Ovary (tissue), 7 donors: ENCODE measurements at regions not wholly inside any gene's neighbourhood (a gene's known extent, or its start where the extent isn't known, plus 50 kb on each side); places are given as distances from the start of the nearest gene placed in this dataset.
"Not testable (repeated sequence)": the region's sequence is repeated elsewhere in the genome, so short reads cannot be mapped to it uniquely, and the experiment has no call there.

Experiments
- DNase-seq, 5 donors: peaks; one replicate each; pipeline ENCODE4 v3.0.0-alpha.2; 2019 to 2020
- H3K27ac ChIP-seq, 2 donors: fragments of 200-600 bp; one replicate each; pipeline versions ENCODE4 v1.5.1 to v1.8.0; 2019 to 2022
- H3K27me3 ChIP-seq: fragments of 200-600 bp; one replicate; pipeline ENCODE4 v1.8.0; 2022
- H3K36me3 ChIP-seq: fragments of 200-600 bp; sonication (generic); one replicate; pipeline ENCODE4 v1.5.1; 2019
- H3K4me1 ChIP-seq: one replicate; pipeline ENCODE4 v1.8.1; 2013; ENCODE audit warnings: mild to moderate bottlenecking, moderate library complexity; ENCODE audit not compliant: insufficient read depth
- H3K4me3 ChIP-seq: fragments of 200-600 bp; sonication (generic); one replicate; pipeline ENCODE4 v1.5.1; 2017
- H3K9me3 ChIP-seq, 2 donors: fragments of 200-600 bp in 1 of 2; sonication (generic) in 1 of 2; one replicate each; pipeline versions ENCODE4 v1.5.1 to v1.8.1; 2013 to 2019; ENCODE audit warnings: mild to moderate bottlenecking in 1 of 2, moderate library complexity in 1 of 2
- EP300 ChIP-seq: sonication (generic); formaldehyde crosslinking; IDR thresholded peaks from one replicate; pipeline ENCODE4 v1.6.1; 2017; ENCODE audit warnings: antibody characterized with exemption
- POLR2A ChIP-seq: fragments of 450-650 bp; IDR thresholded peaks from one replicate; pipeline ENCODE4 v1.6.1; 2017; ENCODE audit warnings: antibody characterized with exemption, mild to moderate bottlenecking, moderate library complexity
- whole genome bisulfite sequencing, 3 donors: extraction: QIAGEN DNeasy Blood & Tissue Kit in 1 of 3; methylation state at CpG; one replicate each; pipeline versions ENCODE4 v1.1.5 to v1.1.7; 2013 to 2017; 5-methylcytosine and 5-hydroxymethylcytosine counted together
- intact Hi-C, 4 donors: fragments of 100-400 bp; cut with DNase I; formaldehyde crosslinking; loops; one replicate each; pipeline versions ENCODE4 v1.11.0 to v1.15.1; 2022 to 2023
- TF ChIP-seq, protein P1 (sequence below), 3 donors: fragments of 450-650 bp in 2 of 3; fragments of 200-600 bp in 1 of 3; IDR thresholded peaks; one replicate each; pipeline versions ENCODE4 v1.5.1 to v1.8.0; 2016 to 2022; ENCODE audit warnings: antibody characterized with exemption in 3 of 3, mild to moderate bottlenecking in 1 of 3
- donor health status: DM: no; HTN: no; CAD: no; lungs with moderate emphysema.
- donor health status: DM: no; HTN: no; CAD: no.
- donor health status: Bipolar disorder and iron deficiency.
- donor health status: DM: no; HTN: no; CAD: no.
- donor health status: DM: yes; HTN: yes; CAD: no.

DNA sequence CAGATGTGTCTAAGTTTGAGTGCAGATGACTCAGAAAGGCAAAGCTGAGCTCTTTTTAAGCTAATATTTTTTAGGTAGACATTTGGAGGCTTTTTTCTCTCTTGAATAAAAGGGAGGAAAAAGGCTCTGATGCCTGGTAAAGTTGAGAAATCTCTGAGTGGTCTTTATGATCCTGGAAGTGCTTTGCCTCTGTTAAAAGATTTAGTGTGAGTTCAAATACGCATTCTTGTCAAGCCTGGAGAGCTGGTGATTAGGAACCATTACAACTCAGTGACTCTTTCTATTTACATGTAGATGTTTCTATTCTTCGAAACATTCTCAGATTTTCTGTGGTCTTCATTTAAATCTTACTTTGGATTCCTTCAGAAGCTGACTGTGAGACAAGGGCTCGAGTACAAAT is 143.4 kb upstream of the MED14 start:
- WGBS, 3 donors = 45 to 54% (median 46%) methylated on average over 3 of the region's 3 CpGs
- Histone ChIP-seq H3K9me3 (no peaks in the 10 kb centered on the region), H3K27me3 (no peaks in the 10 kb centered on the region), H3K27ac (no peak overlapping the region), H3K4me3 (no peak overlapping the region), H3K4me1 (no peaks in the 10 kb centered on the region), H3K36me3 (no peaks in the 10 kb centered on the region)
- intact Hi-C loops = no loop called here
- no peak for DNase-seq
- no peak for TF ChIP-seq POLR2A
- TF ChIP-seq, protein P1, sequence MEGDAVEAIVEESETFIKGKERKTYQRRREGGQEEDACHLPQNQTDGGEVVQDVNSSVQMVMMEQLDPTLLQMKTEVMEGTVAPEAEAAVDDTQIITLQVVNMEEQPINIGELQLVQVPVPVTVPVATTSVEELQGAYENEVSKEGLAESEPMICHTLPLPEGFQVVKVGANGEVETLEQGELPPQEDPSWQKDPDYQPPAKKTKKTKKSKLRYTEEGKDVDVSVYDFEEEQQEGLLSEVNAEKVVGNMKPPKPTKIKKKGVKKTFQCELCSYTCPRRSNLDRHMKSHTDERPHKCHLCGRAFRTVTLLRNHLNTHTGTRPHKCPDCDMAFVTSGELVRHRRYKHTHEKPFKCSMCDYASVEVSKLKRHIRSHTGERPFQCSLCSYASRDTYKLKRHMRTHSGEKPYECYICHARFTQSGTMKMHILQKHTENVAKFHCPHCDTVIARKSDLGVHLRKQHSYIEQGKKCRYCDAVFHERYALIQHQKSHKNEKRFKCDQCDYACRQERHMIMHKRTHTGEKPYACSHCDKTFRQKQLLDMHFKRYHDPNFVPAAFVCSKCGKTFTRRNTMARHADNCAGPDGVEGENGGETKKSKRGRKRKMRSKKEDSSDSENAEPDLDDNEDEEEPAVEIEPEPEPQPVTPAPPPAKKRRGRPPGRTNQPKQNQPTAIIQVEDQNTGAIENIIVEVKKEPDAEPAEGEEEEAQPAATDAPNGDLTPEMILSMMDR (IDR thresholded peaks at IDR 0.05) = no peak
- TF ChIP-seq EP300 = no peak

DNA sequence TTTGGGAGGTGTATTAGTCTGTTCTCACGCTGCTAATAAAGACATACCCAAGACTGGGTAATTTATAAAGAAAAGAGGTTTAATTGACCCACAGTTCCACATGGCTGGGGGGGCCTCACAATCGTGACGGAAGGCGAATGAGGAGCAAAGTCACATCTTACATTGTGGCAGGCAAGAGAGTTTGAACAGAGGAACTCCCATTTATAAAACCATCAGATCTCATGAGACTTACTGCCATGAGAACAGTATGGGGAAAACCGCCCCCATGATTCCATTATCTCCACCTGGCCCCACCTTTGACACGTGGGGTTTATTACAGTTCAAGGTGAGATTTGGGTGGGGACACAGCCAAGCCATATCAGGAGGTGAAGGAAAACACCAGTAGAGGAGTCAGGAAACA is 143.8 kb upstream of the MED14 start:
- H3K4me3 ChIP-seq, intact Hi-C loops, DNase-seq, H3K27ac ChIP-seq, H3K4me1 ChIP-seq, H3K9me3 ChIP-seq, H3K27me3 ChIP-seq, H3K36me3 ChIP-seq: not testable (repeated sequence)
- 50 to 63% (median 60%) methylated on average over 6 of the region's 6 CpGs for WGBS, 3 donors

GRCh38 chrX:40880712-40881111 is 145.4 kb upstream of the MED14 start:
- 60 to 74% (median 67%) methylated on average over 3 of the region's 3 CpGs for WGBS, 3 donors
- intact Hi-C loops = no loop called here
- Histone ChIP-seq H3K4me1 (no peaks in the 10 kb centered on the region), H3K9me3 (no peaks in the 10 kb centered on the region), H3K27me3 (no peaks in the 10 kb centered on the region), H3K27ac (no peak overlapping the region), H3K4me3 (no peak overlapping the region), H3K36me3 (no peaks in the 10 kb centered on the region)
- no peak for DNase-seq
- TF ChIP-seq, protein P1 (IDR thresholded peaks at IDR 0.05) = no peak
- TF ChIP-seq EP300 (no peak), POLR2A (no peak)

- no peaks in the 10 kb centered on the region for H3K9me3 ChIP-seq
- intact Hi-C loops = no loop called here
- TF ChIP-seq, protein P1 (IDR thresholded peaks at IDR 0.05) = no peak
- TF ChIP-seq EP300 (no peak), POLR2A (no peak)
- no peak for DNase-seq
- H3K27me3 ChIP-seq = no peaks in the 10 kb centered on the region
- WGBS, 3 donors = 46 to 60% (median 50%) methylated on average over 7 of the region's 7 CpGs
- no peaks in the 10 kb centered on the region for H3K36me3 ChIP-seq
- no peak overlapping the region for H3K4me3 ChIP-seq
- no peak overlapping the region for H3K27ac ChIP-seq
- no peaks in the 10 kb centered on the region for H3K4me1 ChIP-seq
These were observed 147.8 kb upstream of the MED14 start for GRCh38 chrX:40883021-40883619.

- Histone ChIP-seq H3K27me3 (no peaks in the 10 kb centered on the region), H3K4me3 (no peak overlapping the region), H3K36me3 (no peaks in the 10 kb centered on the region), H3K27ac (no peak overlapping the region), H3K9me3 (peaks cover 0 to under 1% of the 10 kb centered on the region in 2 donors), H3K4me1 (no peaks in the 10 kb centered on the region)
- no peak for DNase-seq
- 93 to 95% (median 93%) methylated on average over 4 of the region's 4 CpGs for WGBS, 3 donors
- intact Hi-C loops = no loop called here
- TF ChIP-seq, protein P1 (IDR thresholded peaks at IDR 0.05) = no peak
- TF ChIP-seq EP300 = no peak
- no peak for TF ChIP-seq POLR2A
These were observed 150.6 kb upstream of the MED14 start for GRCh38 chrX:40885989-40886388.
